ENCODE measurements at regions not wholly inside any gene's neighbourhood (a gene's known extent, or its start where the extent isn't known, plus 50 kb on each side); places are given as distances from the start of the nearest gene placed in this dataset.

DNA sequence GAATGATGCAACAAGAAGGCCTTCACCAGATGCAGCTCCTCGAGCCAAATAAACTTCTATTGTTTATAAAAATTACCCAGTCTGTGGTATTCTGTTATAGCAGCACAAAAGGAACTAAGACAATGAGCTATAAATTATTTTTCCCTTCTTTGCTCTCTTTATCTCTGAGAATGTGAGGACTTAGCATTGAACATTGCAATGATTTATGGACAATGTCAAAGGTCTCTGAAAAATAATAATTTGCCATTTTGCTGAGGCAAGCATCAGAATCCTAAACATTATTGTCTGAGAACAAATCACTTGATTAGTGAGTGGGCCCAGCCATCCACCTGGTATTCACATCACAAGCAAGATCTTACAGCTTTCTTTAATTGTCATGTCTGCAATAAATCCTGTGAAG, 95.4 kb upstream of the SSBP2 start:
- TF ChIP-seq, protein P1, sequence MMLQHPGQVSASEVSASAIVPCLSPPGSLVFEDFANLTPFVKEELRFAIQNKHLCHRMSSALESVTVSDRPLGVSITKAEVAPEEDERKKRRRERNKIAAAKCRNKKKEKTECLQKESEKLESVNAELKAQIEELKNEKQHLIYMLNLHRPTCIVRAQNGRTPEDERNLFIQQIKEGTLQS (CRISPR knock-in tag; conservative IDR thresholded peaks at IDR 0.05) = no peak
- TF ChIP-seq, protein P2, sequence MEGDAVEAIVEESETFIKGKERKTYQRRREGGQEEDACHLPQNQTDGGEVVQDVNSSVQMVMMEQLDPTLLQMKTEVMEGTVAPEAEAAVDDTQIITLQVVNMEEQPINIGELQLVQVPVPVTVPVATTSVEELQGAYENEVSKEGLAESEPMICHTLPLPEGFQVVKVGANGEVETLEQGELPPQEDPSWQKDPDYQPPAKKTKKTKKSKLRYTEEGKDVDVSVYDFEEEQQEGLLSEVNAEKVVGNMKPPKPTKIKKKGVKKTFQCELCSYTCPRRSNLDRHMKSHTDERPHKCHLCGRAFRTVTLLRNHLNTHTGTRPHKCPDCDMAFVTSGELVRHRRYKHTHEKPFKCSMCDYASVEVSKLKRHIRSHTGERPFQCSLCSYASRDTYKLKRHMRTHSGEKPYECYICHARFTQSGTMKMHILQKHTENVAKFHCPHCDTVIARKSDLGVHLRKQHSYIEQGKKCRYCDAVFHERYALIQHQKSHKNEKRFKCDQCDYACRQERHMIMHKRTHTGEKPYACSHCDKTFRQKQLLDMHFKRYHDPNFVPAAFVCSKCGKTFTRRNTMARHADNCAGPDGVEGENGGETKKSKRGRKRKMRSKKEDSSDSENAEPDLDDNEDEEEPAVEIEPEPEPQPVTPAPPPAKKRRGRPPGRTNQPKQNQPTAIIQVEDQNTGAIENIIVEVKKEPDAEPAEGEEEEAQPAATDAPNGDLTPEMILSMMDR (IDR thresholded peaks at IDR 0.05) = no peak

All from WTC11 (cell line).